Lower leg skin (tissue), 3 donors: ENCODE measurements at regions not wholly inside any gene's neighbourhood (a gene's known extent, or its start where the extent isn't known, plus 50 kb on each side); places are given as distances from the start of the nearest gene placed in this dataset.

Experiments
- POLR2A ChIP-seq, 2 donors: fragments of 450-650 bp; IDR thresholded peaks; one replicate each; pipeline ENCODE4 v1.6.1; 2016 to 2017; ENCODE audit warnings: antibody characterized with exemption in 2 of 2, mild to moderate bottlenecking in 1 of 2, moderate library complexity in 1 of 2
- TF ChIP-seq, protein P1 (sequence below), 3 donors: fragments of 450-650 bp; IDR thresholded peaks; one replicate each; pipeline ENCODE4 v1.5.1; 2016; ENCODE audit warnings: antibody characterized with exemption in 3 of 3, mild to moderate bottlenecking in 3 of 3, moderate library complexity in 2 of 3

DNA sequence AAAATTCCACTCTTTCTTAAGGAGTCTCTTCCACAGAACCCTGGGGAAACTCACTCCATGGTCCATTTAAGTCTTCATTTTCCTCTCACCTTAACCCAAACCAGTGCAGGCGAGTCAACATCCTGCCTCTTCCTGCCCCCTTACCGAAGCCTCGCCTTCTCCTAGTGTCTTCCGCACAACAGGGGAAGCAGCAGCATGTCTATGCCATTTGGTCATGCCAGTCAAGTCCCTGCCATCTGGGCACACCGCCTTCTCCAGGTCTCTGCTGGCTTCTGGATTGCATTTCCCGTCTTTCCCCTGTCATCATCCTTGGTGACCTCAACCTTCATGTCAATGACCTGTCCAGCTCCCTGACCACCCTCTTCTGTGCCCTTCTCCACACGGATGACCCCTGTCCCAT is 77.3 kb upstream of the FZD7 start:
- no peak for TF ChIP-seq POLR2A (IDR thresholded peaks at IDR 0.05)
- TF ChIP-seq, protein P1, sequence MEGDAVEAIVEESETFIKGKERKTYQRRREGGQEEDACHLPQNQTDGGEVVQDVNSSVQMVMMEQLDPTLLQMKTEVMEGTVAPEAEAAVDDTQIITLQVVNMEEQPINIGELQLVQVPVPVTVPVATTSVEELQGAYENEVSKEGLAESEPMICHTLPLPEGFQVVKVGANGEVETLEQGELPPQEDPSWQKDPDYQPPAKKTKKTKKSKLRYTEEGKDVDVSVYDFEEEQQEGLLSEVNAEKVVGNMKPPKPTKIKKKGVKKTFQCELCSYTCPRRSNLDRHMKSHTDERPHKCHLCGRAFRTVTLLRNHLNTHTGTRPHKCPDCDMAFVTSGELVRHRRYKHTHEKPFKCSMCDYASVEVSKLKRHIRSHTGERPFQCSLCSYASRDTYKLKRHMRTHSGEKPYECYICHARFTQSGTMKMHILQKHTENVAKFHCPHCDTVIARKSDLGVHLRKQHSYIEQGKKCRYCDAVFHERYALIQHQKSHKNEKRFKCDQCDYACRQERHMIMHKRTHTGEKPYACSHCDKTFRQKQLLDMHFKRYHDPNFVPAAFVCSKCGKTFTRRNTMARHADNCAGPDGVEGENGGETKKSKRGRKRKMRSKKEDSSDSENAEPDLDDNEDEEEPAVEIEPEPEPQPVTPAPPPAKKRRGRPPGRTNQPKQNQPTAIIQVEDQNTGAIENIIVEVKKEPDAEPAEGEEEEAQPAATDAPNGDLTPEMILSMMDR (IDR thresholded peaks at IDR 0.05), result no peak
